NOMO-1 (cell line): ENCODE measurements at regions not wholly inside any gene's neighbourhood (a gene's known extent, or its start where the extent isn't known, plus 50 kb on each side); places are given as distances from the start of the nearest gene placed in this dataset.

Experiments used
- DNase-seq, 2 experiments: peaks; one replicate each; lab custom pipeline; 2025; ENCODE audit not compliant: unreplicated experiment in 2 of 2; lab: John Stamatoyannopoulos, UW

DNA sequence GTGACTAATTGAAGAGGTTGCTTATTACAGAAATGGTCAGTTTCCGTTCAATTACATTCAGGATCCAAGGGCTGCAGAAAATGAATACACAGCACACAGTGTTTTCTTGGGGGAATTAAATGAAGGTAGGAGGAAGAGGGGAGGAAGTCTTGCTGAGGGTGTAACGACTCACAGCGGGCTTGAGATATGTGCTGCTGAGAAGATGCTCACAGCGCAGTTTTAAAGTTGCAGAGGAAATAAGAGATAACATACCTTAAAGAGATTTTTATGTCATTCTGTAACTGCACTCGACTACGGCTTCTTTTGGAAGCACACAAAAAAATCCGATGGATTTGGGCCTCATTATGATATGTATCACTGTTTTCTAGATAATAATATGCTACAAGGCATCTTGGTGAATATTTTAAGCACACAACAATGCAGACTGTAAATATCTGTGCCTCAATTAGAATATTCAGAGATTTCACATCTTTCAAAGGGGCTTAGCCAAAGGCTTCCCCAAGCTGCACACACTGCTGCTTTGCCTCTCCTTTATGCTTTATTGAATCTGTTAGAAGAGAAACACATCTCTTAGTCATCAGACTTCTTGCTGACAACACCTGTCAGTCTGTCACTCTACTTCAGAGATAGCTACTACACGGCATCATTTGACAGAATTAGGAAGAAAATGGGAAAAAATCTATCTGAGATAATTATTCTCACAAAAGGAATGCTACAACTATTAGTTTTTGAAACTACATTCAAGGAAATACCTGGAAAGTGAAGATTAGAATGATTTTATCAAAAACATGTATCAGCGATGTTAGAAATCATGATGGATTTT, 773.2 kb downstream of the OTOL1 start:
- no peak for DNase-seq

DNA sequence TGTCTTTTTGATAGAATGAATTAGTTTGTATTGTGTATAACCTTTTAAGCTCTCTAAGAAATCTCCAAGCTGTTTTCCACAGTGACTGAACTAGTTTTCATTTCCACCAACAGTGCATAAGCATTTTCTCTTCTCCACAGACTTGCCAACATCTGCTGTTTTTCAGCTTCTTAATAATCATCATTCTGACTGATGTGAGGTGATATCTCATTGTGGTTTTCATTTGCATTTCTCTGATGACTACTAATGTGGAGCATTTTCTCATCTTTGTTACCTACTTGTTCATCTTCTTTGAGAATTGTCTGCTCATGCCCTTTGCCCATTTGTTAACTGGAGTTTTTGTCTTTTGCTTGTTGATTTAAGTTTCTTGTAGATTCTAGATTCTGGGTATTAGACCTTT, 777.5 kb downstream of the OTOL1 start:
- DNase-seq, result no peak

DNA sequence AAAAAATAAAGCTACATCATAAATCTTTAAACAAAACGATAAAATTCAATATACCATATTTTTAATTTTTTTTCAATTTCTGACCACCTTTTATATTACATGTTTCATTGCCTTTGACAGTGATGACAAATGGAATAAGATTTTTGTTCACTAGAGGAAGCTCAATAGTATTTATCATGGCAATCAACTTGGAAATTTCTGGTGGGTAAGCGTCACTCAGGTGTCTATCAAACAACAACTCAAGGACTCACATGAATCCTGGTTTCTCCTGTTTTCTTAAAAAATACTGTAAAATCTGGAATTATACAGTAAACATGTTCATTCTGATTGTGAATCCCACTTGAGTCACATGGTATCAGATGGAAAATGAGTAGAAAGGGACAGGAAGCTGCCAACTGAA, 782.2 kb downstream of the OTOL1 start:
- no peak for DNase-seq

DNA sequence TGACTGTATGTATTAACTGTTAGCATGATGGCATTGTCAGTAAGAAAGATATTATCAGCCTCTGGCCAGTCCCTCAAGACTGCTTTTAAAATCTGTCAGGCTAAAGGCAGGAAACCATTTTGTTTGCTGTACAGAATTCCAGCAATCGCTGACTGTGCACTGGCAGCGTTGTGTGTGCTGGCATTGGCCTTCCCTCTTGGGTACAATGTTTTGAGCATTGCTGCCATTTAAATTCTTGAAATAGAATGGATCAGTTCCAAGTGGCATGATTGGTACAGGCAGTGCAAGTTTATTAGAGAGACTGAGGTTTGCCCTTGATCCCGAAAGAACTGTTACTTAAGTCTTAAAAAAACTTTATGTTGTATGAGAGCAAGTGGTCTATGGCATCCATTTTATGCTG, 788.7 kb downstream of the OTOL1 start:
- no peak for DNase-seq

DNA sequence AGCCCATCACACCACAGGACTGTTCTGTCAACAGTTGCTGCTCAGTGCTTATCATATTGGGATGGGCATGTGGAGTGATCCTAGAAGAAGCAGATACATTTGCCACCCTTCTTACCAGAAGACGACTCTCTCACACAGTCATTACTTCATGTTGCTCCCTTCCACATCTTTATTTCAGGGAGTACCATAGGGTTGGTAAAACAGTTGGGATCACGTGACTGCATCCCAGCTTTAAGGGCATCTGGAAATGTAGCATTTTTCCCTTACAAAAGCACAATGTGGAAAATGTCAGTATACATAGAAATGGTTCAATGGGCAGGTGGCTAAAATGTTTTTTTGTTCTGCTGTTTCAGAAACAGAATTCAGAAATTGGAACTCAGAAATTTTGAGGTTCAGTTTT, 791.0 kb downstream of the OTOL1 start:
- DNase-seq, result no peak

DNA sequence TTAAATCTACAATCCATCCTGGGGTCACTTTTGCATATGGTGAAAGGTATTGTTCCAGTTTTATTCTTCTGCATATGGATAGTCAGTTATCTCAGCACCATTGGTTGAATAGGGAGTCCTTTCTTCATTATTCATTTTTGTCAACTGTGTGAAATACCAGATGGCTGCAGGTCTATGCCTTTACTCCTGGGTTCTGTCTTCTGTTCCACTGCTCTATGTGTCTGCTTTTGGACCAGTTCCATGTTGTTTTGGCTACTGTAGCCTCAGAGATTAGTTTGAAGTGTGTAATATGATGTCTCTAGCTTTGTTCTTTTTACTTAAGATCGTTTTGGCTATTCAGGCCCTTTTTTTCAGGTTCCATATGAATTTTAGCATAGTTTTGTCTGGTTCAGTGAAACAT, 795.8 kb downstream of the OTOL1 start:
- no peak for DNase-seq

DNA sequence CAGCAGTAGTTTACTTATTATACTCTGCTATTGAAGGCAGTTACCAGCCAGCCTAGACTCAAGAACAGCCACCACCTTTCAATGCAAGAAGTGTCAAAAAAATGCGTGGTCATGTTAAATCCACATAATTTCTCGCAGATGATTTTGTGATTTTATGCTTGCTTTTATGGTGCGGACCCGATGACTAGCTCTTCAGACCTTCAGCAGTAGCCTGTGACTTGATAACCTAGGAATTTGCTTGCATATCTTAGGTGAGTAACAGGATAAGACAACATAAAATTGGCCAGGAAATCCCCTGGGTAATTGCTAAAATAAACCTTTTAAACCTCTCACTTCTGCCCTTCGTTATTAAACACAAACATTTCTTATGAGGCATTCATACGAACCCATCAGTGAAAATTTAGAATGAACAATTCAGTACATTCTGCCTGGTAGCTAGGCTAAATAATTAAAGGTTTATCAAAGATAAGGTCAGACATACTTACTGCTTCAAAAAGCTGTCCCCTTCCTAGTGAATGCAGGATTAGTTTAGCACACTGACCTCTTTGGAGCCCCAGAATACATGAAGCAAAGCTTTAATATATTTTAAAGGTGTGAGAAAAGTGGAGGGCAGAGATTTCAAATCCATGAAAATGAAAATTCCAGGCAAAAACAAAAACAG, 798.8 kb downstream of the OTOL1 start:
- DNase-seq, result no peak

DNA sequence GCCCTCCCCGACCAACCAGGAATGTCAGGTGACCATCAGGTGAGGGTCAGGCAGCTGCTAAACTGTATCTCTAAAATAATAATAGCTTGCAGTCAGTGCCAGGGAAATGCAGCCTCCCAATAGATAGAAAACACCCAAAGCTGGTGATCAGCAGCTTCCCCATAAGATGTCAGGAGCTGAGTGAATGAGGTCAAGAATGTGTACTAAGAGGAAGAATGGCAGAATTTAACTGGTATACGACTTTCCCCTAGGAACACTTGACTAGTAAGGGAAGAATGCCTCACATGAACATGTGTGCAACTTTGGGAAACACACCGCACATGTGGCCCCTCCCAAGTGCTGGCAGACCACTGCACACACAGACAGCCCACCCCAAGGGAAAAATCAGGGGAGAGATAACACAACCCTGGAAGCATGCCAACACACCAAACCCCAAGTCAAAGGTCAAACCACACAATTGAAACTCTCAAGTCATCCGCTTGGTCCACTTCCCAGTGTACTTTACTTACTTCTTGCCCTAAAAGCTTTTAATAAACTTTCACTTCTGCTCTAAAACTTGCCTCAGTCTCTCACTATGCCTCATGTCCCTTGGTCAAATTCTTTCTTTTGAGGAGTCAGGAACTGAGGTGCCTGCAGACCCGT, 806.5 kb downstream of the OTOL1 start:
- no peak for DNase-seq

DNA sequence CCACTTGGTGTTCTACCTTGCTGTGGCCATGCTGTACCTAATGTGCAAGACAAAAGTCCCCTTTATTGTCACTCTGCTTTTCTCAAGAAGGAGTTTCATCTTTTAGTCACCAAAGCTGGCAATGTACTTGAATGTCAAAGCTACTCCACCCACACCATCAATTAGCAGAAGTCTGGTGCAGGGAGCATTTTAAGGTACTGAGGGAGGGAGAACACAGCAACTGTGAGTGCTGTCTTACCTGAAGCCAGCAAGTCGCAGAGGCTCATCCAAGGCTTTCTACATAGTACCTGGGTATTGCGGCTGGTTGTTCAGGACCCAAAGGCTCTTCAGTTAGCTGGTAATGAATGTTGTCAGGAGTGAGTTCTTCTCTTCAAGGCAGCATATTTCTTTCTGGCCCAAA, 820.4 kb downstream of the OTOL1 start:
- DNase-seq, result no peak

DNA sequence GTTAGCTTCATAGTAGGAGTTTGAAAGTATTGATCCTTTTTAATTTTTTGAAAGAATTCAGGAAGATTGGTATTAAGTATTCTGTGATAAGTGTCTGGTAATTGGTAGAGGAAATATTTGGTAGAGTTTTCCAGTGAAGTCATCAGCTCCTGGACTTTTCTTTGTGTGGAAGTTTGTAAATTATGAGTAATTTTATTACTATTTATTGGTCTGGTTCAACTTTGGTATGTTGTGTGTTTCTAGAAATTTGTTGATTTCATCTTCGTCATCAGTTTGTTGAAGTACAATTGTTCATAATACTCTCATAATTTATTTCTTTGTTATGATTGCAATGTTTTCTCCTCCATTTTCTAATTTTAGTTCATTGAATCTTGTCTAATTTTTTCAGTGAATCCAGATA, 832.0 kb downstream of the OTOL1 start:
- DNase-seq, result no peak

DNA sequence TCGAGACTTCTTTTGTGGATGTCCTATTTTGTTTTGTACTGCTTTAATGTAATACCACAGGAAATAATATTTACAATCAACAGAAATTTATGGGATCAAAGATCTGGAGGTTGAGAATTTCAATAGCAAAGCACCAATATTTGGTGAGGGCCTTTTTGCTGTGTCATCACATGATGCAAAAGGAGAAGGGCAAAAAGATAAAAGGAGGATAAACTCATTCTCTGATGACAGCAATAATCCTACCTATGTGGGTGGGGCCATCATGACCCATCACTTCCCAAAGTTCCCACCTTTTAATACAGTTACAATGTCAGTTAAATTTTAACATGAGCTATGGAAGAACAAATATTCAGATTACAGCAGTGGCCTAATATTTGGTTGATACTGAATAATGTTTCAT, 832.9 kb downstream of the OTOL1 start:
- no peak for DNase-seq

DNA sequence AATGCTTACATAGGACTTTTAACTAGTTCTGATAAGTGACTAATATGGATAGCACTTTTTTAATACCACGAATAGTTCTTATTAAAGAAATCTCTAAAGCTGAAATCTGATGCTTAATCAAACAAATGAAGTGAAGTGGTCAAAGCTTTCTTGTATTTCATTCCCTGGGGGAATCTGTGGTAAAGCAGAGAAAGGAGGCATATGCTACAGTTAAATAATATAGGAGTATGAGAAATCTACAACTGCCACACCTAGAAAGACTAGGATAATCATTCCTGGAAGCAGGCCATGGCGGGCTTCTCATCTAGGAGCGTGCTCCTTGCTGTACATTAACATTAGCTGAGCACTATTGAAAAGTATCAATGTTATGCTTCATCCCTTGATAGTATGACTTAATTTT, 835.7 kb downstream of the OTOL1 start:
- no peak for DNase-seq

DNA sequence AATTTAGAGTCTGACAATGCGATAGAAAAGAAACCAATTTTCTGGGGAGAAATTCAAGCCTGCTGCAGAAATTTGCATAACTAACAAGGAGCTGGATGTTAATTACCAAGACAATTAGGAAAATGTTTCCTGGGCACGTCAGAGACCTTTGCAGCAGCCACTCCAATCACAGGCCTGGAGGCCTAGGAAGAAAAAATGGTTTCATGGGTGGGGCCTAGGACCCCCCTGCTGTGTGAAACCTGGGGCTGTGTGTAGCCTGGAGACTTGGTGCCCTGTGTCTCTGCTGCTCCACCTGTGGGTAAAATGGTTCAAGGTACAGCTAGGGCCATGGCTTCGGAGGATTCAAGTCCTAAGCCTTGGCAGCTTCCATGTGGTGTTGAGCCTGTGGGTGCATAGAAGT, 837.9 kb downstream of the OTOL1 start:
- DNase-seq, result no peak

DNA sequence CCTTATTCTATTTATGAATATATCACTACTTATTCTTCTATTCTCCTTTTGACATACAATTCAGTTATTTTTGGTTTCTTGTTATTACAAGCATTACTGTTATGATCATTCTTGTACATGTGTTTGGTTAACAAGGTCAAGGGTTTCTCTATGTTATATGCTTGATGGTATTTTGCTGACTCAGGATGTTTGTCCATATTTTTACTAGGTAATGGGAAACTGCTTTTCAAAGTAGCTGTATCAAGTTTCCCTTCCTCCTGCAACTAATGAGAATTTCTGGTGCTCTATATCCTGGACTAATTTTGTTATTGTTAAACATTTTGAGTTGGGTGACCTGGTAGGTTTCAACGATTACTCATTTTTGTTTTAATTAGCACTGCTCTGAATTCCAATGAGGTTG, 841.0 kb downstream of the OTOL1 start:
- no peak for DNase-seq

DNA sequence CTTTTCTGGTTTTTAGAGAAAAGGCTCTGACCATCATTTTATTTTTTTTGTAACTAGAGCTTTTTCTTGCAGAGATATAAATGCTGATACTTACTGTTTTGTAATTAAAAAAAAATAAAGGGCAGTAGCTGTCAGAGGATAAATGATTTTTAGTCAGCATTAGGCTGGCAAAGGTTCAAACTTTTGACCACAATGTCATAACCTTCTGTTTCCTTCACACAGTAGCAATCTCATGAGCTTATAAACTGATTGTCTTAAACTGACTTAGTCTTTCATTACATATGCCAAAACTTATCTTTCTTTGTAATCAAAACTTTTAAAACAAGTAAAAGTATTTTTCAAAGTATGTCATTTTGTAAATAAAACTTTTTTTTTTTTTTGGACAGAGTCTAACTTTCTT, 841.9 kb downstream of the OTOL1 start:
- no peak for DNase-seq

DNA sequence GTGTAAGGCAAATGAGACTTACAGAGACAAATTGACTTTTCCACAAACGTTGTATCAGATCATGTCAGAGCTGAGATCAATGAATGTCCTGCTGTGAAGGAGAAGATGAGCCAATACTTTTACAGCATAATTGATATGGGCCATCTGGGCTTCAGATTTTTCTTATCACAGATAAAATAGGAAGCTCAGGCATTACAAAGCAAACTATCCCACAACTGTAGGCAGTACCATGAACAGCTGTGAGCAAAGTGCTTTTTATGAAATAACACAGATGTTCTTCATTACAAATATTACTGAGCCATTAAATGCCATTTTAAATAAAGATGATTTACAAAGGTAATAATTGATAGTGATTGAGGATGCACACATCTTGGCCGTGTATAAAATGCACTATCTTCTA, 852.3 kb downstream of the OTOL1 start:
- DNase-seq, result no peak

DNA sequence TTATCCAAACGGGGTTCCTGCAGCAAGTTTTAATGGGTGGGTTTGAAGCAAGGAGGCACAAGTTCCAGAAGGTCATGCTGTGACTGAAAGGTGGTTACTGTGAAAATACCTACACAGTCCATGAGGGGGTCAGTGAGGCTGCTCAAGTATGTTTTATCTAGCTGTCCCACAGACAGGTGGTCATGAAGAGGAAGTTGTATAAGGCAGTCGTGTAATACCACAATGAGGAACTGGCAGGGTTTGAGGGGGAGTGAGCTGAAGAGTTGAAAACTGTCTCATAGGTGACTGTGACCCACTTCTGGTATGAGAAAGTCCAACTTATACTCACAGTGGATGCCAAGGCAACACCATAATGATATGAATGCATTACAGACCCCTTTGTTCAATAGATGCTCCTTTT, 856.8 kb downstream of the OTOL1 start:
- DNase-seq, result peak; percentile 3 to 8

DNA sequence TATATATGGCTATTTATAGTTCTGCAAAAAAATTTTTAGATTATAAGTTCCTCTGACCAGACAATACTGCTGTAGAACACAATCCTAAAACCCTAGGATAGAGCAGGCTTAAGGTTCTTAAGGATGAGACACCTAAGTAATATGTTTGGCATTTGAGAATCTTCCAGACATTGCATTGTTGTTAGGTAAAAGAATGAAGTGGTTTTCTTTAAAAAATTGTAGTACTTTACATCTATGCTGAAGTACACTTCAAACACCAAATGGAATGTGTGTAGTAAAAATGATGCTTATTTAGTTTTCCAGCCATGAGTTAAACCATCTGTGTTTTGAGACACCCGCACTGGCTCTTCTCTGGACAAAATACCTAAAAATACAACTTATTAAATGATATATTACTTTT, 857.7 kb downstream of the OTOL1 start:
- DNase-seq, result no peak

DNA sequence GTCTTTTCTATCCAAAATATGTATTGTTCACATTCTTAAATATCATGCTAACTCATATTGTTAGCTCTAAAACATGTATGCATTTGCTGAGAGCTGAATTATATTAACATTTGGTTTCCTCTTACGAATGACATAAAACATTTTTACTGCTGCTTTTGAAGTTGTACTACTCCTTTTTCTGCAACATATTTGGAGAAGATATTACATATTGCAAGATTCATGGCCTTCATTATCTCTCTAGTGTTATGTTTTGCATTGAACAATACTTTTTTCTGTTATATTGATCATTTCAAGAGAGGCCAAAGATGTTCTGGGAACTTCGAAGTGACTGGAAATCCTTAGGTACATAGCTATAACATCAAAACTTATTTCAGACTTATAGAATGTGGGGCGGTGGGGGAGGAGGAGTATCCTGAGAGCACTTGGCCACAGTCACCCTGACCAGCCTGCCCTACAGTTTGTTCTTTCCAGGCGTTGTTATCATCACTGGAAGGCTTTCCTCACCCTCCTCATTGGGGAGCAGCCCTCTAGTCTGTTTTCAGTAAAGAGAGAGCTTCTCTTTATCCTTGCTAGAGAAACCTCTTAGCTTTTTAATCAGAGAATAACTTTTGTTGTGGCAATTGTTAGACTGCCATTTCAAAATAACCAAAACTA, 868.6 kb downstream of the OTOL1 start:
- no peak for DNase-seq

DNA sequence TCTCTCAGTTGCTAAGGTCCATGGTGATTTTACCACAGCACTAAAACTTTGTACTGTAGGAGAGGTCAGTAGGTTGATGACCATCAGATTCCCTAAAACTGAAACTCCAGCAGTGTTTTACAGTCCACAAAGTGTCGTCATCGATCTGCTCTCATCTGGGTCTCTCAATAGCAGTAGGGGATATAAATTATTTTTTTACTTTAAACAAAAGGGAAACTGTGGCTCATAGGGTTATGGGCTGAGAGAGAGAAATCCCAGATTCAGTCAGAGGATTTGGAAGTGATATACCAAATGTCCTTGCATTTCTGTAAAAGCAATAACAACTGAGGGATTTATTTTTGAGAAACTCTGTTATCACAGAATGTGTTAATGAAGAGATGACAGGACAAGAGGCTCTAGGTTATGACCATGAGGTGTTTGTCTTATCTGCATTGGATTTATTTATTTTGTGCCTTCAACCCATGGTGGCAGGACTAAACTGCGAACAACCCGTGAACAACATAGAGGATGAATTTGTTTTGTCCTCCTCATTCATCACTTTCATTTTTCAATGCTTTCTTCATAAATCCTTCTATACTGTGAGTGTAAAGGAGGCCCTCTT, 869.7 kb downstream of the OTOL1 start:
- DNase-seq, result no peak
